ENCODE measurements at regions not wholly inside any gene's neighbourhood (a gene's known extent, or its start where the extent isn't known, plus 50 kb on each side); places are given as distances from the start of the nearest gene placed in this dataset.
"Not testable (repeated sequence)": the region's sequence is repeated elsewhere in the genome, so short reads cannot be mapped to it uniquely, and the experiment has no call there.

DNA sequence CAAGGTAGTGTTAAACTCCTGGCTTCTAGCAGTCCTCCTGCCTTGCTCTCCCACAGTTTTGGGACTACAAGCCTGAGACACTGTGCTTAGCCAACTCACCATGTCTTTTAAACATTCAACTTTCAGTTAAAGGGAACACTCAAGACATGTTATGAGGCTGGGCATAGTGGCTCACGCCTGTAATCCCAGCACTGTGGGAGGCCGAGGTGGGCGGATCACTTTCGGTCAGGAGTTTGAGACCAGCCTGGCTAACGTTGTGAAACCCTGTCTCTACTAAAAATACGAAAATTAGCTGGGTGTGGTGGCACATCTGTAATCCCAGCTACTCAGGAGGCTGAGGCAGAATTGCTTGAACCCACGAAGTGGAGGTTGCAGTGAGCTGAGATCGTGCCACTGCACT is 148.0 kb downstream of the CDH26 start:
- TF ChIP-seq, protein P1, sequence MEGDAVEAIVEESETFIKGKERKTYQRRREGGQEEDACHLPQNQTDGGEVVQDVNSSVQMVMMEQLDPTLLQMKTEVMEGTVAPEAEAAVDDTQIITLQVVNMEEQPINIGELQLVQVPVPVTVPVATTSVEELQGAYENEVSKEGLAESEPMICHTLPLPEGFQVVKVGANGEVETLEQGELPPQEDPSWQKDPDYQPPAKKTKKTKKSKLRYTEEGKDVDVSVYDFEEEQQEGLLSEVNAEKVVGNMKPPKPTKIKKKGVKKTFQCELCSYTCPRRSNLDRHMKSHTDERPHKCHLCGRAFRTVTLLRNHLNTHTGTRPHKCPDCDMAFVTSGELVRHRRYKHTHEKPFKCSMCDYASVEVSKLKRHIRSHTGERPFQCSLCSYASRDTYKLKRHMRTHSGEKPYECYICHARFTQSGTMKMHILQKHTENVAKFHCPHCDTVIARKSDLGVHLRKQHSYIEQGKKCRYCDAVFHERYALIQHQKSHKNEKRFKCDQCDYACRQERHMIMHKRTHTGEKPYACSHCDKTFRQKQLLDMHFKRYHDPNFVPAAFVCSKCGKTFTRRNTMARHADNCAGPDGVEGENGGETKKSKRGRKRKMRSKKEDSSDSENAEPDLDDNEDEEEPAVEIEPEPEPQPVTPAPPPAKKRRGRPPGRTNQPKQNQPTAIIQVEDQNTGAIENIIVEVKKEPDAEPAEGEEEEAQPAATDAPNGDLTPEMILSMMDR (conservative IDR thresholded peaks at IDR 0.05; ENCODE audit: low read length): not testable (repeated sequence)
- TF ChIP-seq EZH2phosphoT487 (IDR thresholded peaks at IDR 0.05; ENCODE audit: borderline replicate concordance, low read depth, low read length): not testable (repeated sequence)

All from OCI-LY7 (cell line).